ENCODE measurements at regions not wholly inside any gene's neighbourhood (a gene's known extent, or its start where the extent isn't known, plus 50 kb on each side); places are given as distances from the start of the nearest gene placed in this dataset.
"Not testable (repeated sequence)": the region's sequence is repeated elsewhere in the genome, so short reads cannot be mapped to it uniquely, and the experiment has no call there.

- DNase-seq, ATAC-seq: not testable (repeated sequence)
These were observed 84.7 kb downstream of the METTL2B start for GRCh38 chr7:128561116-128561722.

- ATAC-seq, DNase-seq: not testable (repeated sequence)
These were observed 86.2 kb downstream of the METTL2B start for GRCh38 chr7:128562795-128563194.

- DNase-seq, ATAC-seq: not testable (repeated sequence)
These were observed 87.7 kb downstream of the METTL2B start for GRCh38 chr7:128564123-128564700.

- ATAC-seq, DNase-seq: not testable (repeated sequence)
These were observed 88.7 kb downstream of the METTL2B start for GRCh38 chr7:128564932-128565864.

GRCh38 chr7:128575277-128575676 is 96.8 kb upstream of the GARIN1A start:
- not testable (repeated sequence) for DNase-seq, ATAC-seq

DNA sequence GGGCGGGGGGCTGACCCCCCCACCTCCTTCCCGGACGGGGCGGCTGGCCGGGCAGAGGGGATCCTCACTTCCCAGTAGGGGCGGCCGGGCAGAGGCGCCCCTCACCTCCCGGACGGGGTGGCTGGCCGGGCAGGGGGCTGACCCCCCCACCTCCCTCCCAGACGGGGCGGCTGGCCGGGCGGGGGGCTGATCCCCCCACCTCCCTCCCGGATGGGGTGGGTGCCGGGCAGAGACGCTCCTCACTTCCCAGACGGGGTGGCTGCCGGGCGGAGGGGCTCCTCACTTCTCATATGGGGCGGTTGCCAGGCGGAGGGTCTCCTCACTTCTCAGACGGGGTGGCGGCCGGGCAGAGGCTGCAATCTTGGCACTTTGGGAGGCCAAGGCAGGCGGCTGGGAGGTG is 95.1 kb upstream of the GARIN1A start:
- not testable (repeated sequence) for DNase-seq, ATAC-seq

DNA sequence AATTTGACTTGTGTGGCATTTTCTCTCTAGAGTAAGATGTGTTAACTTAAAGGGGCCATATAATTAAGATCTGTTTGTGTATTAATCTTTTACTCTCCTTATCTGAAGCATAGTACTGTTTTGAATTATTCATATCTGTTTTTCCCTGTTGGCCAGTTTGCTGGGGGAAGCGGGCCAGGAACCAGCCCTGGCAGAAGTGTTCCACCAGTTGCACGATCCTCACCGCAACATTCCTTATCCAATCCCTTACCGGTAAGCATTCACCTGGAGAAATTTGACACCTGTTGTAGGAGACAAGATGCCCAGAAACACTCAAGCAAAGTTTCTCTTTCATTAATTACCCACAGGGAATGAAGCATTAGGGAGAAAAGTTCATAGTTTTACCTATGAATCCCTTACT is 92.2 kb upstream of the GARIN1A start:
- not testable (repeated sequence) for ATAC-seq, DNase-seq

DNA sequence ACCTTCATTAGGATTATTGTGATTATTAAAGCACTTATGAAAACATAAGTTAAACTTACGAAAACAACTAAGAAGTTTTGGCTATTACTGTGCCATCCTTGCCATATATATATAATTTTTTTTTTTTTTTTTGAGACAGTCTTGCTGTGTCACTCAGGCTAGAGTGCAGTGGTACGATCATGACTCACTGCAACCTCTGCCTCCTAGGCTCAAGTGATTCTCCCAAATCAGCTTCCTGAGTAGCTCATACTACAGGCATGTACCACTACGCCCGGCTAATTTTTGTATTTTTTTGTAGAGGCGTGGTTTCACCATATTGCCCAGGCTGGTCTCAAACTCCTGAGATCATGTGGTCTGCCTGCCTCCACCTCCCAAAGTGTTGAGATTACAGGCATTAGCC is 91.0 kb upstream of the GARIN1A start:
- not testable (repeated sequence) for DNase-seq, ATAC-seq

GRCh38 chr7:128581825-128582561 is 90.1 kb upstream of the GARIN1A start:
- ATAC-seq, DNase-seq: not testable (repeated sequence)

GRCh38 chr7:128586715-128587114 is 85.4 kb upstream of the GARIN1A start:
- not testable (repeated sequence) for DNase-seq, ATAC-seq

DNA sequence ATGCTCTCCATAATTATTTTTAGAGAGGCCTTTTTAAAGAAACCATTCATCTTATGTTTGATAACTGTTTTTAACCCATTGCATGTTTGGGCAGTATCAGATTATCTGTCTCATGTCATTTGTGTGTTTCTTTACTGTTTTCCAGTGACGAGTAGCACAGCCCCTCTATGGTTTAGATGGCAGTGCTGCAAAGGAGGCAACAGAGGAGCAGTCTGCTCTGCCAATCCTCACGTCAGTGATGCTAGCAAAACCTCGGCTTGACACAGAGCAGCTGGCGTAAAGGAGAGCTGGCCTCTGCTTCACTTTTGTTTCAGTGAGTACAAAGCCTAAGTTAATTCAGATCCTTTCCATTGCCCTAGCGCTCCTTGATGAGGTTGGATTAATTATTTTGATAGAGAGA is 80.4 kb upstream of the GARIN1A start:
- ATAC-seq: no peak
- DNase-seq: no peak

DNA sequence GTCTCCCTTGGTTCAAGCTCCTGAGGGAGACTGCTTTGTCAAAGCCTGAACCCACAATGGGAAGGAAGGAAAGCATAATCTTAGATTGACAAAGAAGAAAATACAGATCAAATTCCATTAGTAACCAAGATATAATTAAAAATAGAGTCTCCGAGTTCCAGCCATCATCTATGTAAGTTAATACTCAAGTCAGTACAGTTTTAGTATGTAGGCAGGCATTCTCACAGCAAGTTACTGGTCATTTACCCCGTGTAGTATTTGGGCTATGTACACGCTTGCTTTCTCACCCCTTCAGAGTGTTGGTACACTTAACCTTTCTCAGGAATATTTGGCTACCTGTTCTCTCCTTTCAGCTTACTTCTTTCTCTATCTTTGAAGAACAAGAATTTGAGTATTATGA is 79.9 kb upstream of the GARIN1A start:
- ATAC-seq, DNase-seq: not testable (repeated sequence)

GRCh38 chr7:128594061-128594460 is 78.0 kb upstream of the GARIN1A start:
- not testable (repeated sequence) for ATAC-seq, DNase-seq

DNA sequence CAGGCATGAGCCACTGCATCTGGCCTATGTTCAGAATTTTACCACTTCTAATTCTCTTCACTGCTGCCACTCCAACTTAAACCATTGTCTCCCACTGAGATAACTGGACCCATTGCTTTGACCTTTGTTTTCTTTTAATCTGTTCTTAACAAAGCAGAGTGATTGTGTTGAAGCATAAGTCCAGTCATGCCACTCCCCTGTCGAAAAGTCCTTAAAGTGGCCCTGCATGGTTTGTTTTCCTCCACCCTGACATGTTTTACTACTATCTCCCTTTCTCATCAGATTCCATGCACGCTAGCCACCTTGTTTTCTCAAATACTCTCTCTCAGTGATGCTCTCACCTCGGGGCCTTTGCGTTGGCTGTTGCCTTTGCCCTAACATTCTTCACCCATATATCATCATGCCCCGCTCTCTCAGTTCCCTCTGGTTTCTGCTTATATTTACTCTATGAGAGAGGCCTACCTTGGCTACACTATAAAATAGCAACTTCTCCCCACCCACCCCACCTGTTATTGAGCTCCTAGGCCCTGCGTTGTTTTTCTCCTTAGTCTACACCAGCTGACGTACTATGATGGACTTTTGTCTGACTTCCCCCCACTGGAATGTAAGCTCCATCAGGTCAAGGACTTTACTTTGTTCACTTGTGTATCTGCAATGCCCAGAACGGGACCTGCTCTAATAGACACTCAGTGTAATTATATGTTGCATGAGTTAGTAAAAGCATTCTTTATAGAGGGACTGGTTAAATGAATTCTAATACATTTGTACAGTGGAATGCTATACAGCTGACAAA is 75.6 kb upstream of the GARIN1A start:
- DNase-seq, ATAC-seq: not testable (repeated sequence)

- ATAC-seq, DNase-seq: not testable (repeated sequence)
These were observed 73.1 kb upstream of the GARIN1A start for GRCh38 chr7:128598946-128599345.

GRCh38 chr7:128608678-128609421 is 63.2 kb upstream of the GARIN1A start:
- DNase-seq: peak; percentile 19
- peak; percentile 93 for ATAC-seq

GRCh38 chr7:128613366-128613765 is 58.7 kb upstream of the GARIN1A start:
- not testable (repeated sequence) for DNase-seq, ATAC-seq

DNA sequence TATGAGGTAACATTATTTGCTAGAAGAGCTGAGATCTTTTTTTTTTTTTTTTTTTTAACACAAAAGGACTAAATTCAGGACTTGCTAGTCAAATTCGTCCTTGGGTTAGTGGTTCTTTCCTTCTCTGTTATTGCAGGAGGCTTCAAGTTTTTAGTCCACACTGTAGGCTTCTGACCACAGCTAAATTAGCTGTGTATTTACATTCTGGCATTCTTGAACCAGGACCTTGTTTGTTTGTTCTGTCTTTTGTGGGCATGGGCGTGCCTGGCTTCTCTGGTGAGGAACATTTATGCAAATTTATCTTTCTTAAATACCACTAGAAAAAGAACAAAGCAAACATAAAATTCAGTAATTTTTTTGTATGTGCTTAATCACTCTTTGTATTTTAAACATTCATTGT is 57.3 kb upstream of the GARIN1A start:
- not testable (repeated sequence) for DNase-seq, ATAC-seq

- not testable (repeated sequence) for ATAC-seq, DNase-seq
These were observed 55.3 kb upstream of the GARIN1A start for GRCh38 chr7:128616799-128617198.
